K562 (cell line): ENCODE measurements at regions not wholly inside any gene's neighbourhood (a gene's known extent, or its start where the extent isn't known, plus 50 kb on each side); places are given as distances from the start of the nearest gene placed in this dataset.

Experiments
- ATAC-seq: fragments of 200-7000 bp; cut with Tn5 transposase; 3 replicates; pipeline ENCODE4 v1.9.1; 2020; ENCODE audit warnings: moderate library complexity
- BruUV-seq: library from RNA; stranded (reverse); fragments of 400-500 nt; replicated peaks from 2 replicates; lab custom pipeline; 2021; lab: Mats Ljungman, UMichigan
- CTCF ChIA-PET: fragments of 300-600 bp; formaldehyde crosslinking; extraction: SDS; loops from one replicate; lab custom pipeline; 2021; ENCODE audit warnings: low intra/inter-chr PET ratio; lab: Yijun Ruan, JAX
- POLR2A ChIA-PET: fragments of 300-600, 350-650 bp; sonication (Branson Sonifier 250); formaldehyde crosslinking; extraction: SDS; loops from one replicate; lab custom pipeline; 2021; ENCODE audit warnings: antibody characterized with exemption, inconsistent platforms; lab: Yijun Ruan, JAX
- DNase-seq, 4 experiments: peaks; one replicate each; pipeline versions ENCODE4 v3.0.0 to v3.0.0-alpha.2; 2011 to 2018; ENCODE audit warnings: low spot score in 3 of 4, mixed read lengths in 3 of 4; ENCODE audit errors: extremely low read depth in 1 of 4
- FAIRE-seq: peaks from 2 replicates; lab custom pipeline; 2011; peaks lifted over from hg19 to GRCh38; lab: Jason Lieb, UNC
- H2AFZ ChIP-seq: 2 replicates; pipeline ENCODE4 v1.6.0; 2011; ENCODE audit warnings: low read depth, low read length, control low read depth, inconsistent platforms
- H3K27ac ChIP-seq: fragments of 200-600 bp; 3 replicates; pipeline ENCODE4 v1.8.0; 2011; ENCODE audit warnings: low read depth, mild to moderate bottlenecking, control low read depth, inconsistent platforms, low read length, moderate library complexity, mixed read lengths; ENCODE audit errors: extremely low read depth
- H3K27me3 ChIP-seq, 2 experiments: fragments of 300-600 bp in 1 of 2; 2 replicates in 1 of 2; 3 replicates in 1 of 2; pipeline versions ENCODE4 v1.6.0 to v1.8.0; 2011; ENCODE audit warnings: inconsistent platforms in 2 of 2, low read length in 2 of 2, mild to moderate bottlenecking in 1 of 2, mixed read lengths in 1 of 2, moderate library complexity in 1 of 2; ENCODE audit not compliant: control insufficient read depth in 2 of 2, insufficient read depth in 2 of 2
- H3K36me3 ChIP-seq: fragments of 300-600 bp; 3 replicates; pipeline ENCODE4 v1.8.0; 2011; ENCODE audit warnings: mild to moderate bottlenecking, low read length, inconsistent platforms; ENCODE audit not compliant: control insufficient read depth, insufficient read depth
- H3K4me1 ChIP-seq, 2 experiments: fragments of 200-600 bp in 1 of 2; replicated peaks in 1 of 2; 2 replicates in 1 of 2; 3 replicates in 1 of 2; pipeline versions ENCODE4 v1.5.1 to v1.8.0; 2011; ENCODE audit warnings: inconsistent platforms in 2 of 2, low read length in 2 of 2, mild to moderate bottlenecking in 1 of 2, mixed read lengths in 1 of 2, moderate library complexity in 1 of 2; ENCODE audit not compliant: control insufficient read depth in 2 of 2, insufficient read depth in 2 of 2
- H3K4me2 ChIP-seq: 2 replicates; pipeline ENCODE4 v1.6.1; 2011; ENCODE audit warnings: low read length, control low read depth, inconsistent platforms, mixed read lengths; ENCODE audit not compliant: insufficient read depth
- H3K4me3 ChIP-seq: fragments of 200-600 bp; sonication (generic), shearing (Covaris generic); 2 replicates; pipeline ENCODE4 v1.5.1; 2016; ENCODE audit warnings: control low read depth, inconsistent platforms
- H3K79me2 ChIP-seq: fragments of 200-600 bp; 3 replicates; pipeline ENCODE4 v1.8.0; 2011; ENCODE audit warnings: low read length, inconsistent platforms; ENCODE audit not compliant: control insufficient read depth, insufficient read depth
- H3K9ac ChIP-seq, 2 experiments: 2 replicates each; pipeline versions ENCODE4 v1.6.0 to v1.6.1; 2011; ENCODE audit warnings: low read depth in 2 of 2, low read length in 2 of 2, control low read depth in 1 of 2, inconsistent platforms in 1 of 2, mild to moderate bottlenecking in 1 of 2, mixed read lengths in 1 of 2; ENCODE audit not compliant: insufficient read depth in 1 of 2
- H3K9me1 ChIP-seq: one replicate; pipeline ENCODE4 v1.6.0; 2011; ENCODE audit warnings: inconsistent platforms, mild to moderate bottlenecking, low read length, moderate library complexity; ENCODE audit not compliant: control insufficient read depth, insufficient read depth
- H3K9me3 ChIP-seq: replicated peaks from 2 replicates; pipeline ENCODE4 v1.5.1; 2011; ENCODE audit warnings: low read depth, low read length, inconsistent platforms; ENCODE audit not compliant: control insufficient read depth, insufficient read depth
- H4K20me1 ChIP-seq: replicated peaks from 2 replicates; pipeline ENCODE4 v1.6.1; 2011; ENCODE audit warnings: low read length, inconsistent platforms, mixed read lengths; ENCODE audit not compliant: control insufficient read depth, insufficient read depth
- KDM5B ChIP-seq: fragments of 200-600 bp; sonication (generic); IDR thresholded peaks from 2 replicates; pipeline ENCODE4 v1.6.1; 2012; ENCODE audit warnings: low read depth, mild to moderate bottlenecking, moderate library complexity, low read length, control low read depth, inconsistent platforms; ENCODE audit not compliant: insufficient replicate concordance
- KLF6 ChIP-seq: fragments of 250-450 bp; sonication (Bioruptor Pico); IDR thresholded peaks from 2 replicates; pipeline ENCODE4 v1.4.0; 2020; ENCODE audit warnings: mild to moderate bottlenecking, moderate library complexity, borderline replicate concordance
- MEIS2 ChIP-seq: fragments of 450-650 bp; IDR thresholded peaks from 2 replicates; pipeline ENCODE4 v1.6.1; 2014; ENCODE audit warnings: mild to moderate bottlenecking; ENCODE audit not compliant: partially characterized antibody
- PHB2 ChIP-seq: fragments of 450-650 bp; IDR thresholded peaks from 2 replicates; pipeline ENCODE4 v1.6.1; 2017; ENCODE audit warnings: low read depth
- RB1 ChIP-seq: fragments of 450-650 bp; IDR thresholded peaks from 2 replicates; pipeline ENCODE4 v1.6.1; 2017; ENCODE audit warnings: low read depth, mild to moderate bottlenecking
- SMARCA4 ChIP-seq: fragments of 450-650 bp; IDR thresholded peaks from 2 replicates; pipeline ENCODE4 v1.6.1; 2016
- ZNF134 ChIP-seq: fragments of 250-450 bp; sonication (Bioruptor Pico); conservative IDR thresholded peaks from 2 replicates; pipeline ENCODE4 v1.4.0; 2020
- ZNF146 ChIP-seq: IDR thresholded peaks from one replicate; pipeline ENCODE4 v1.6.1; 2018; ENCODE audit warnings: missing compliant biosample characterization; ENCODE audit not compliant: unreplicated experiment
- ZNF431 ChIP-seq: sonication (generic); formaldehyde crosslinking; IDR thresholded peaks from 2 replicates; pipeline ENCODE4 v1.8.0; 2022; ENCODE audit warnings: mild to moderate bottlenecking, missing genetic modification reagents
- ZSCAN29 ChIP-seq: fragments of 450-650 bp; IDR thresholded peaks from 2 replicates; pipeline ENCODE4 v1.6.1; 2017
- WGBS: fragments of 100-300 bp; shearing (Covaris generic); methylation state at CpG from one replicate; pipeline ENCODE4 v1.1.6; 2016; ENCODE audit warnings: low coverage, mixed read lengths; ENCODE audit not compliant: insufficient coverage; ENCODE audit errors: missing lambda C conversion rate; 5-methylcytosine and 5-hydroxymethylcytosine counted together
- in situ Hi-C: fragments of 300-500 bp; cut with MboI; formaldehyde crosslinking; loops from 4 replicates; pipeline ENCODE4 v1.15.0; 2018; ENCODE audit warnings: inconsistent platforms, mixed read lengths
- intact Hi-C: fragments of 100-400 bp; cut with micrococcal nuclease; formaldehyde crosslinking; loops from 2 replicates; pipeline ENCODE4 v1.14.2; 2022
- TF ChIP-seq, protein P1 (sequence below): fragments of 200-800 bp; sonication (Bioruptor generic); IDR thresholded peaks from 2 replicates; pipeline ENCODE4 v1.6.1; 2016; ENCODE audit warnings: missing genetic modification characterization, missing compliant biosample characterization
- TF ChIP-seq, protein P2 (sequence below): fragments of 250-450 bp; sonication (Bioruptor Pico); IDR thresholded peaks from 2 replicates; pipeline ENCODE4 v1.4.0; 2020; ENCODE audit warnings: mild to moderate bottlenecking, moderate library complexity
- TF ChIP-seq, protein P3 (sequence below): IDR thresholded peaks from 3 replicates; pipeline ENCODE4 v1.6.1; 2011; ENCODE audit warnings: borderline replicate concordance, mild to moderate bottlenecking, moderate library complexity; ENCODE audit not compliant: insufficient read length; ENCODE audit errors: extremely low read depth

DNA sequence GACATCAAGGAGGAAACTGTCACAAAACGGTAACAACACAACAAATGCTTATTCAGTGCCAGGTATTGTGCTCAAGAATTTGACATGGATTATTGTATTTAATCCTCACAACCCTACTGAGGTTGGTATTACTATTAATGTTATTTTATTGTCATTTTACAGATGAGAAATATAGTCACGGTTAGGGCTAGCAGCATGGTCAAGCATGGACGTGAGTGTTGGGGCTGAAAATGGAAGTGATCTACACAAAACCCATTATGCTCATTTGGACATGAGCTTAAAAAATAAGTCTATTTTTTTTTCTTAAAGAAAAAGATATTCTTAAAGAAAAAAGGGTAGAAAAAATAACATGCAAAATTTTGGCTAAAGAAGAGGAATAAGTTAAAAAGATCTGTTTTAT lies 141.3 kb upstream of the SOX2 start:
- no peak overlapping the region for H2AFZ ChIP-seq
- H3K4me1 ChIP-seq, result no peaks in the 10 kb centered on the region
- in situ Hi-C loops (no loop called here), intact Hi-C loops (no loop called here)
- TF ChIP-seq ZNF134 (CRISPR knock-in tag) (no peak), KLF6 (CRISPR knock-in tag) (no peak), KDM5B (no peak), MEIS2 (no peak), ZNF431 (CRISPR knock-in tag) (no peak), RB1 (no peak), SMARCA4 (no peak), ZNF146 (CRISPR knock-in tag) (no peak), PHB2 (no peak), ZSCAN29 (no peak)
- TF ChIP-seq, protein P1, sequence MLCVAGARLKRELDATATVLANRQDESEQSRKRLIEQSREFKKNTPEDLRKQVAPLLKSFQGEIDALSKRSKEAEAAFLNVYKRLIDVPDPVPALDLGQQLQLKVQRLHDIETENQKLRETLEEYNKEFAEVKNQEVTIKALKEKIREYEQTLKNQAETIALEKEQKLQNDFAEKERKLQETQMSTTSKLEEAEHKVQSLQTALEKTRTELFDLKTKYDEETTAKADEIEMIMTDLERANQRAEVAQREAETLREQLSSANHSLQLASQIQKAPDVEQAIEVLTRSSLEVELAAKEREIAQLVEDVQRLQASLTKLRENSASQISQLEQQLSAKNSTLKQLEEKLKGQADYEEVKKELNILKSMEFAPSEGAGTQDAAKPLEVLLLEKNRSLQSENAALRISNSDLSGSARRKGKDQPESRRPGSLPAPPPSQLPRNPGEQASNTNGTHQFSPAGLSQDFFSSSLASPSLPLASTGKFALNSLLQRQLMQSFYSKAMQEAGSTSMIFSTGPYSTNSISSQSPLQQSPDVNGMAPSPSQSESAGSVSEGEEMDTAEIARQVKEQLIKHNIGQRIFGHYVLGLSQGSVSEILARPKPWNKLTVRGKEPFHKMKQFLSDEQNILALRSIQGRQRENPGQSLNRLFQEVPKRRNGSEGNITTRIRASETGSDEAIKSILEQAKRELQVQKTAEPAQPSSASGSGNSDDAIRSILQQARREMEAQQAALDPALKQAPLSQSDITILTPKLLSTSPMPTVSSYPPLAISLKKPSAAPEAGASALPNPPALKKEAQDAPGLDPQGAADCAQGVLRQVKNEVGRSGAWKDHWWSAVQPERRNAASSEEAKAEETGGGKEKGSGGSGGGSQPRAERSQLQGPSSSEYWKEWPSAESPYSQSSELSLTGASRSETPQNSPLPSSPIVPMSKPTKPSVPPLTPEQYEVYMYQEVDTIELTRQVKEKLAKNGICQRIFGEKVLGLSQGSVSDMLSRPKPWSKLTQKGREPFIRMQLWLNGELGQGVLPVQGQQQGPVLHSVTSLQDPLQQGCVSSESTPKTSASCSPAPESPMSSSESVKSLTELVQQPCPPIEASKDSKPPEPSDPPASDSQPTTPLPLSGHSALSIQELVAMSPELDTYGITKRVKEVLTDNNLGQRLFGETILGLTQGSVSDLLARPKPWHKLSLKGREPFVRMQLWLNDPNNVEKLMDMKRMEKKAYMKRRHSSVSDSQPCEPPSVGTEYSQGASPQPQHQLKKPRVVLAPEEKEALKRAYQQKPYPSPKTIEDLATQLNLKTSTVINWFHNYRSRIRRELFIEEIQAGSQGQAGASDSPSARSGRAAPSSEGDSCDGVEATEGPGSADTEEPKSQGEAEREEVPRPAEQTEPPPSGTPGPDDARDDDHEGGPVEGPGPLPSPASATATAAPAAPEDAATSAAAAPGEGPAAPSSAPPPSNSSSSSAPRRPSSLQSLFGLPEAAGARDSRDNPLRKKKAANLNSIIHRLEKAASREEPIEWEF (CRISPR knock-in tag), result no peak
- TF ChIP-seq, protein P2, sequence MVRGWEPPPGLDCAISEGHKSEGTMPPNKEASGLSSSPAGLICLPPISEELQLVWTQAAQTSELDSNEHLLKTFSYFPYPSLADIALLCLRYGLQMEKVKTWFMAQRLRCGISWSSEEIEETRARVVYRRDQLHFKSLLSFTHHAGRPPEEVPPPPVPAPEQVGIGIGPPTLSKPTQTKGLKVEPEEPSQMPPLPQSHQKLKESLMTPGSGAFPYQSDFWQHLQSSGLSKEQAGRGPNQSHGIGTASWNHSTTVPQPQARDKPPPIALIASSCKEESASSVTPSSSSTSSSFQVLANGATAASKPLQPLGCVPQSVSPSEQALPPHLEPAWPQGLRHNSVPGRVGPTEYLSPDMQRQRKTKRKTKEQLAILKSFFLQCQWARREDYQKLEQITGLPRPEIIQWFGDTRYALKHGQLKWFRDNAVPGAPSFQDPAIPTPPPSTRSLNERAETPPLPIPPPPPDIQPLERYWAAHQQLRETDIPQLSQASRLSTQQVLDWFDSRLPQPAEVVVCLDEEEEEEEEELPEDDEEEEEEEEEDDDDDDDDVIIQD, result no peak
- TF ChIP-seq, protein P3, sequence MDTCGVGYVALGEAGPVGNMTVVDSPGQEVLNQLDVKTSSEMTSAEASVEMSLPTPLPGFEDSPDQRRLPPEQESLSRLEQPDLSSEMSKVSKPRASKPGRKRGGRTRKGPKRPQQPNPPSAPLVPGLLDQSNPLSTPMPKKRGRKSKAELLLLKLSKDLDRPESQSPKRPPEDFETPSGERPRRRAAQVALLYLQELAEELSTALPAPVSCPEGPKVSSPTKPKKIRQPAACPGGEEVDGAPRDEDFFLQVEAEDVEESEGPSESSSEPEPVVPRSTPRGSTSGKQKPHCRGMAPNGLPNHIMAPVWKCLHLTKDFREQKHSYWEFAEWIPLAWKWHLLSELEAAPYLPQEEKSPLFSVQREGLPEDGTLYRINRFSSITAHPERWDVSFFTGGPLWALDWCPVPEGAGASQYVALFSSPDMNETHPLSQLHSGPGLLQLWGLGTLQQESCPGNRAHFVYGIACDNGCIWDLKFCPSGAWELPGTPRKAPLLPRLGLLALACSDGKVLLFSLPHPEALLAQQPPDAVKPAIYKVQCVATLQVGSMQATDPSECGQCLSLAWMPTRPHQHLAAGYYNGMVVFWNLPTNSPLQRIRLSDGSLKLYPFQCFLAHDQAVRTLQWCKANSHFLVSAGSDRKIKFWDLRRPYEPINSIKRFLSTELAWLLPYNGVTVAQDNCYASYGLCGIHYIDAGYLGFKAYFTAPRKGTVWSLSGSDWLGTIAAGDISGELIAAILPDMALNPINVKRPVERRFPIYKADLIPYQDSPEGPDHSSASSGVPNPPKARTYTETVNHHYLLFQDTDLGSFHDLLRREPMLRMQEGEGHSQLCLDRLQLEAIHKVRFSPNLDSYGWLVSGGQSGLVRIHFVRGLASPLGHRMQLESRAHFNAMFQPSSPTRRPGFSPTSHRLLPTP, result no peak
- no peak for ATAC-seq
- no peak overlapping the region for H3K4me2 ChIP-seq
- no peaks in the 10 kb centered on the region for H4K20me1 ChIP-seq
- no peak for DNase-seq
- no peak overlapping the region for H3K4me3 ChIP-seq
- H3K9me1 ChIP-seq, result no peaks in the 10 kb centered on the region
- H3K9ac ChIP-seq, result no peak overlapping the region
- no peaks in the 10 kb centered on the region for H3K27me3 ChIP-seq
- ChIA-PET CTCF (no interaction called here), POLR2A (no interaction called here)
- no peak overlapping the region for H3K27ac ChIP-seq
- H3K79me2 ChIP-seq, result no peaks in the 10 kb centered on the region
- no peaks in the 10 kb centered on the region; the same call in 1 of the 2 replicates for H3K9me3 ChIP-seq
- no peaks in the 10 kb centered on the region for H3K36me3 ChIP-seq
- FAIRE-seq, result no peak
- WGBS, result 2% methylated on average over 3 of the region's 3 CpGs
- no TSS peak for BruUV-seq
